ENCODE measurements at regions not wholly inside any gene's neighbourhood (a gene's known extent, or its start where the extent isn't known, plus 50 kb on each side); places are given as distances from the start of the nearest gene placed in this dataset.

DNA sequence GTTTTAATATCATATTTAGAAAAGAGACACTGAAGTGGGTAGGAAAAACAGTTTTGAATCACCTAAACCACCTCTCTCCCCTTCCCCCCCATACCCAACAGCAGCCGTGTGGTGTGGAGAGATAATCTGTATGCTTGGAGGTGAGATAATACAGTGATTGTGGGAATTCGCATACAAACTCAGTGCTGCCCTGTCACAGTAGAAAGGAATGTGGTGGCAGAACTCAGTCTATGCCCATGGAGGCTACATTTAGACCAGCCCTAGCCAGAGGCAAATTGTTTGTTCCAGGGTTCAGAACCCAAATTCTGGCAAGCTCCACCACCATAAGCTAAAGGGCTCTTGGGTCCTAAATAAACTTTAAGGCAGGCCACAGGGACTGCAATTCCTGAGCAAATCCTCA, 827.0 kb downstream of the C12orf50 start:
- TF ChIP-seq CTCF (IDR thresholded peaks at IDR 0.05; ENCODE audit: insufficient read depth, low read depth, low read length) (no peak), EZH2 (IDR thresholded peaks at IDR 0.05; ENCODE audit: insufficient read depth, low read length) (no peak)

Measured in astrocyte (in vitro differentiated cells and primary cell).